HEK293 (cell line): ENCODE measurements at regions not wholly inside any gene's neighbourhood (a gene's known extent, or its start where the extent isn't known, plus 50 kb on each side); places are given as distances from the start of the nearest gene placed in this dataset.

Experiments used
- CTCF ChIA-PET: fragments of 350-600 bp; formaldehyde crosslinking; extraction: SDS; loops from one replicate; lab custom pipeline; 2021; ENCODE audit warnings: antibody characterized with exemption; lab: Yijun Ruan, JAX
- POLR2A ChIA-PET: fragments of 300-600 bp; formaldehyde crosslinking; extraction: SDS; loops from one replicate; lab custom pipeline; 2020; ENCODE audit warnings: antibody characterized with exemption, inconsistent platforms; lab: Yijun Ruan, JAX
- H3K27ac ChIP-seq: fragments of 200-500 bp; sonication (Bioruptor generic); 2 replicates; pipeline ENCODE4 v1.5.1; 2014; ENCODE audit warnings: low read depth, low read length, control low read depth, inconsistent platforms; ENCODE audit errors: extremely low read depth
- H3K36me3 ChIP-seq, 2 experiments: fragments of 200-500 bp in 1 of 2; sonication (Bioruptor generic) in 1 of 2; 1 replicate in 1 of 2; 2 replicates in 1 of 2; pipeline ENCODE4 v1.5.1; 2014 to 2017; ENCODE audit warnings: inconsistent platforms in 2 of 2, low read length in 2 of 2; ENCODE audit not compliant: control insufficient read depth in 2 of 2, insufficient read depth in 1 of 2
- H3K4me1 ChIP-seq: fragments of 200-500 bp; sonication (Bioruptor generic); 2 replicates; pipeline ENCODE4 v1.5.1; 2014; ENCODE audit warnings: mild to moderate bottlenecking, low read length, inconsistent platforms; ENCODE audit not compliant: control insufficient read depth, insufficient read depth
- H3K4me3 ChIP-seq: 2 replicates; pipeline ENCODE4 v1.5.1; 2011; ENCODE audit warnings: low read depth, mild to moderate bottlenecking, control low read depth, low read length, moderate library complexity
- H3K9me3 ChIP-seq: fragments of 200-500 bp; sonication (Bioruptor generic); 2 replicates; pipeline ENCODE4 v1.5.1; 2014; ENCODE audit warnings: low read depth, low read length, inconsistent platforms; ENCODE audit not compliant: control insufficient read depth, insufficient read depth
- GLIS1 ChIP-seq: fragments of 450-650 bp; formaldehyde crosslinking; IDR thresholded peaks from 2 replicates; pipeline ENCODE4 v1.5.1; 2016; ENCODE audit warnings: missing biosample characterization, missing genetic modification characterization
- HOXC10 ChIP-seq: sonication (generic); formaldehyde crosslinking; IDR thresholded peaks from 2 replicates; pipeline ENCODE4 v1.8.1; 2023; ENCODE audit warnings: mild to moderate bottlenecking, missing genetic modification reagents
- KLF1 ChIP-seq: fragments of 450-650 bp; formaldehyde crosslinking; IDR thresholded peaks from 2 replicates; pipeline ENCODE4 v1.5.1; 2016; ENCODE audit warnings: missing biosample characterization, missing genetic modification characterization
- KLF8 ChIP-seq: fragments of 450-650 bp; formaldehyde crosslinking; IDR thresholded peaks from 2 replicates; pipeline ENCODE4 v1.5.1; 2016; ENCODE audit warnings: missing biosample characterization, missing genetic modification characterization
- OSR2 ChIP-seq: fragments of 450-650 bp; formaldehyde crosslinking; IDR thresholded peaks from 2 replicates; pipeline ENCODE4 v1.5.1; 2016; ENCODE audit warnings: missing biosample characterization, missing genetic modification characterization
- OVOL3 ChIP-seq: fragments of 450-650 bp; formaldehyde crosslinking; IDR thresholded peaks from 2 replicates; pipeline ENCODE4 v1.5.1; 2016; ENCODE audit warnings: missing biosample characterization, missing genetic modification characterization
- PRDM1 ChIP-seq: fragments of 450-650 bp; formaldehyde crosslinking; IDR thresholded peaks from 2 replicates; pipeline ENCODE4; 2016; ENCODE audit warnings: missing biosample characterization, missing genetic modification characterization
- TCF7L2 ChIP-seq: IDR thresholded peaks from 2 replicates; pipeline ENCODE4 v1.6.1; 2011; ENCODE audit warnings: low read depth, mild to moderate bottlenecking, inconsistent platforms, low read length, moderate library complexity, borderline replicate concordance
- YY2 ChIP-seq: fragments of 450-650 bp; formaldehyde crosslinking; IDR thresholded peaks from 2 replicates; pipeline ENCODE4 v1.5.1; 2016; ENCODE audit warnings: missing biosample characterization, missing genetic modification characterization
- ZBTB7A ChIP-seq: fragments of 450-650 bp; formaldehyde crosslinking; IDR thresholded peaks from 2 replicates; pipeline ENCODE4 v1.5.1; 2016; ENCODE audit warnings: low read depth, missing biosample characterization, missing genetic modification characterization
- ZNF146 ChIP-seq: fragments of 450-650 bp; formaldehyde crosslinking; IDR thresholded peaks from 2 replicates; pipeline ENCODE4 v1.5.1; 2016; ENCODE audit warnings: missing biosample characterization, missing genetic modification characterization
- ZNF148 ChIP-seq: fragments of 450-650 bp; formaldehyde crosslinking; IDR thresholded peaks from 2 replicates; pipeline ENCODE4 v1.5.0; 2017; ENCODE audit warnings: missing biosample characterization, missing genetic modification characterization, borderline replicate concordance
- ZNF239 ChIP-seq: fragments of 450-650 bp; formaldehyde crosslinking; IDR thresholded peaks from 2 replicates; pipeline ENCODE4 v1.5.1; 2016; ENCODE audit warnings: missing biosample characterization, missing genetic modification characterization
- ZNF324 ChIP-seq: fragments of 450-650 bp; formaldehyde crosslinking; IDR thresholded peaks from 2 replicates; pipeline ENCODE4 v1.5.1; 2016; ENCODE audit warnings: missing biosample characterization, missing genetic modification characterization
- ZNF473 ChIP-seq: fragments of 450-650 bp; formaldehyde crosslinking; IDR thresholded peaks from 2 replicates; pipeline ENCODE4 v1.5.1; 2017; ENCODE audit warnings: missing biosample characterization, missing genetic modification characterization
- ZNF626 ChIP-seq: fragments of 450-650 bp; sonication (Bioruptor Pico); formaldehyde crosslinking; IDR thresholded peaks from 2 replicates; pipeline ENCODE4 v1.5.1; 2018; ENCODE audit warnings: missing biosample characterization, missing genetic modification characterization, inconsistent platforms
- ZNF629 ChIP-seq: fragments of 450-650 bp; formaldehyde crosslinking; IDR thresholded peaks from 2 replicates; pipeline ENCODE4 v1.5.1; 2017; ENCODE audit warnings: missing biosample characterization, missing genetic modification characterization
- ZSCAN16 ChIP-seq: fragments of 450-650 bp; formaldehyde crosslinking; IDR thresholded peaks from 2 replicates; pipeline ENCODE4 v1.5.1; 2016; ENCODE audit warnings: missing biosample characterization, missing genetic modification characterization
- ZSCAN18 ChIP-seq: fragments of 450-650 bp; formaldehyde crosslinking; IDR thresholded peaks from 2 replicates; pipeline ENCODE4 v1.5.1; 2016; ENCODE audit warnings: missing biosample characterization, missing genetic modification characterization
- TF ChIP-seq, protein P1 (sequence below): fragments of 450-650 bp; formaldehyde crosslinking; IDR thresholded peaks from 2 replicates; pipeline ENCODE4 v1.5.1; 2016; ENCODE audit warnings: missing biosample characterization, missing genetic modification characterization

DNA sequence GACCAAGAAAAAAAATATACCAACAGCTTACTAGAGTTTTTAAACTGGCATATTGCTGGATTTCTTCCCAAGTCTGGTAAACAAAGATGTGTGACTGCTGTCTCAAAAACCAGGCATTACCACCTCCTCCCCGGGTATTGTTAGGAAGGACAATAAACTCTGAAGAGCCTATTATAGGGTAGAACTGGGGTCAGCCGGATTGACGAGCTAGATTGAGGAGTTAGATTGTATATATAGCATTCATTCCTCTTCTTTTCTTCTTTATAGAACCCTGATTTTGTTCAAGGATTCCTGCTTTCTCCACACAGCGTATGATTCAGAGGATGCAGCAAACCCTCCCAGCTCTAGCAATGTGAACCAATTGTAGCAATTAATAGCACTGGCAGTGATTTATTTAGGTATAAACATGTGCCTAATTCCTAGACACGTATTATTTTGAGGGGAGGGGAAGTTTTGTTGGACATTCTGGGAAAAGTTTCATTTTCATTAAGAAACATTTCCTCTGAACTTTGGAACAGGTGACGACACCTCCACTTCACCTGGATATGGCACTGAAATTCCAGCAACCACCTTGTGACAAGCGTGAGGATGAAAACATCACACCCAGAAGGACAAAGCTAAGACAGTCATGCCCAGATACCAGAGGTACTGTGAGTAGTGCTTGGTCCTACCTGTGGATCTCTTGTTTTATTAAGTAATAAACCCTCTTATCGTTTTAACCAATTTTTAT is 679.4 kb upstream of the KIRREL3 start:
- POLR2A ChIA-PET, result no interaction called here
- CTCF ChIA-PET, result interaction anchor here (0.7 kb wide), 1 partner anchor 48 kb away, joined by 3 read pairs; no protein-coding TSS in a partner anchor
- Histone ChIP-seq H3K4me3 (no peak overlapping the region), H3K27ac (no peak overlapping the region), H3K36me3 (no peaks in the 10 kb centered on the region), H3K9me3 (no peaks in the 10 kb centered on the region), H3K4me1 (no peaks in the 10 kb centered on the region)
- TF ChIP-seq ZNF324 (tag by site-specific recombination) (no peak), ZNF146 (tag by site-specific recombination) (no peak), ZNF629 (no peak)

DNA sequence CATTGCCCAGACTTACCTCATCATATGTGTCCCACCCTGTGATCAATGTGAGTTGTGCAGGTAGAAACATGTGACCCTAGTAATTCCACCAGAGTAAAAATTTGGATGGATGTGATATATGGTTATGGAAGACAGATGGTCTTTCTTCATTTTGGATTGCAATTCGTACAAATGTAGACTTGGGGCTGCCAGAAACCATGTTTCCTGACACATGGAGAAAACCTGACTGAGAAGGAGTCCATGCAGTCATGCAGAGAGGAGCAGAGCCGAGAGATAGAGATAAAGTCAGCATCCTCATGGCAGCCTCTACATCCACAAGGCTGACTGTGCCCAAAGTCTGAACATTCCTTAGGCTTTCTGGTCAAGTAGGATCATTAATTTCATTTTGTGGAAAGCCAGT is 678.1 kb upstream of the KIRREL3 start:
- POLR2A ChIA-PET, result no interaction called here

More for the DNA sequence above, 678.1 kb upstream of the KIRREL3 start:
- Histone ChIP-seq H3K4me1 (no peaks in the 10 kb centered on the region), H3K36me3 (no peaks in the 10 kb centered on the region), H3K27ac (no peak overlapping the region), H3K9me3 (no peaks in the 10 kb centered on the region), H3K4me3 (no peak overlapping the region)
- TF ChIP-seq PRDM1 (tag by site-specific recombination) (no peak), KLF8 (tag by site-specific recombination) (no peak), HOXC10 (no peak), ZNF473 (tag by site-specific recombination) (no peak), ZNF148 (no peak), ZNF626 (tag by site-specific recombination) (no peak), ZSCAN16 (no peak), TCF7L2 (no peak), OSR2 (tag by site-specific recombination) (no peak), ZSCAN18 (tag by site-specific recombination) (no peak), OVOL3 (no peak), KLF1 (no peak), ZNF239 (tag by site-specific recombination) (no peak), ZBTB7A (tag by site-specific recombination) (no peak), ZNF324 (tag by site-specific recombination) (no peak), GLIS1 (tag by site-specific recombination) (no peak), YY2 (tag by site-specific recombination) (no peak)
- TF ChIP-seq, protein P1, sequence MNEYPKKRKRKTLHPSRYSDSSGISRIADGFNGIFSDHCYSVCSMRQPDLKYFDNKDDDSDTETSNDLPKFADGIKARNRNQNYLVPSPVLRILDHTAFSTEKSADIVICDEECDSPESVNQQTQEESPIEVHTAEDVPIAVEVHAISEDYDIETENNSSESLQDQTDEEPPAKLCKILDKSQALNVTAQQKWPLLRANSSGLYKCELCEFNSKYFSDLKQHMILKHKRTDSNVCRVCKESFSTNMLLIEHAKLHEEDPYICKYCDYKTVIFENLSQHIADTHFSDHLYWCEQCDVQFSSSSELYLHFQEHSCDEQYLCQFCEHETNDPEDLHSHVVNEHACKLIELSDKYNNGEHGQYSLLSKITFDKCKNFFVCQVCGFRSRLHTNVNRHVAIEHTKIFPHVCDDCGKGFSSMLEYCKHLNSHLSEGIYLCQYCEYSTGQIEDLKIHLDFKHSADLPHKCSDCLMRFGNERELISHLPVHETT (tag by site-specific recombination), result no peak
- CTCF ChIA-PET, result no interaction called here
